ENCODE measurements at regions not wholly inside any gene's neighbourhood (a gene's known extent, or its start where the extent isn't known, plus 50 kb on each side); places are given as distances from the start of the nearest gene placed in this dataset.

GRCh38 chr1:29657816-29658215, 421.5 kb downstream of the PTPRU start:
- DNase-seq, result no peak

DNA sequence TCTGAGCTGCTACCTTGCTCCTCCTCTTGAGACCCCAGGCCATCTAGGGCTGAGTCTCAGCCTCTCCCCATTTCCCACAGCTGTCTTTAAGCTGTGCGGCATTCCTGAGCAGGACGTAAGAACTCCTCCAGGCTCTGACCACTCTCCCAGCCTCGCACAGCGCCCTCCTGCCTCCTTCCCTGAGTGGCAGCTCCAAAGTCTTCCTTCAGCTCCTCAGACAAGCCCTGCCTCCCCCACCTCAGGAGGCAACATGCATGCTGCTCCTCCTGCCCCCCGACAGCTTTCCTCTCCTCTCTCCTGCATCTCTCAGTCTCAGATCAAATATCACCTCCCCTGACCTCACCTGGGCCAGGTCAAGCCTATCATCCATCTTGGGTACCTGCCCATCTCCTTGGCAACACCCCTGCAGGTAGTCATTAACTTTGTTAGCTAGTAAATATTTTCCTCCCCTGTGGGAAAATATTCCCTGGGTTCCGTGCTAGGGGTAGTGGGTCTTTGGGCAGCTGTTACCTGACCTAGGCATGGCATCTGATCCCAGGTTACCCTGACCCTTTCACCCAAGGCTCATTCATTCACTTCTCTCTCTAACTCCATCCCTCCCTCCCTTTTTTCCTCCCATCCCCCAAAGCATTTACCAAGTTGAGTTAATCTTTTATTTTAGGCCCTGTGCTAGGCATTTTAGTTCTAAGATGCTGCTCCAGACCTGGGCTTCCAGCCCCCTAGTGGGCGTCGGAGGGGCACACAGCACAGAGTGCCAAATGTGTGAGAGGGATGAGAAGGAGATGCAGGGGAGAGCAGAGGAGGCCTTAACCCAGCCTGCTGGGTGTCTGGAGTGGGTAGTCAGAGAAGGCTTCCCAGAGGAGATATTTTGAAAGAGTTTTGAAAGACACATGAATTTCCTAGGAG, 419.9 kb downstream of the PTPRU start:
- no peak for DNase-seq

GRCh38 chr1:29655145-29655544, 418.8 kb downstream of the PTPRU start:
- no peak for DNase-seq

DNA sequence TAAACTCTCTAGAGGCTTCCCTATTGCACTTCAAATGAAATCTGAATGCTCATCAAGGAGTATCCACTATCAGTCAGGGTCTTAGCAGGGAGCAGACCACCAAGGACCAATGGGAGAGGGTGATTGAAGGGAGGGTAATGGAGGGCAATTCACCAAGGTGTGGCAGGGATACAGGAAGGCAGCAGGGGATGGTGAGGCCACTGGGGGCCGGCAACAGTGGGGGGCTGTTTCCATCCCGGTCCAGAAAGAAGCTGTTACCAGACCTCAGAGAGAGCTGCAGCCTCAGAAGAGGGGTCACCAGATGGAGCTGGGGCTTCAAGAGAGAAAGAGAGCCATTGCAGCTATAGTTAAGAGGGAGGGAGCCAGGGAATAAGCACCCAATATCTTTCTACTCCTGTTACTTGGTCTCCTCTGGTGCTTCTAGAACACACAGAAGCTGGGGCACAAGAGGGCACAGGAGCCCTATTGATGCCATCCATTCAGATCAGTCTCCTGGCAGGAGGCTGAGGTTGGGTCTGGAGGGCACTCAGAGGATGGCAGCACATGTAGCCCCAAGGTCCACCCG, 417.6 kb downstream of the PTPRU start:
- DNase-seq, result no peak

DNA sequence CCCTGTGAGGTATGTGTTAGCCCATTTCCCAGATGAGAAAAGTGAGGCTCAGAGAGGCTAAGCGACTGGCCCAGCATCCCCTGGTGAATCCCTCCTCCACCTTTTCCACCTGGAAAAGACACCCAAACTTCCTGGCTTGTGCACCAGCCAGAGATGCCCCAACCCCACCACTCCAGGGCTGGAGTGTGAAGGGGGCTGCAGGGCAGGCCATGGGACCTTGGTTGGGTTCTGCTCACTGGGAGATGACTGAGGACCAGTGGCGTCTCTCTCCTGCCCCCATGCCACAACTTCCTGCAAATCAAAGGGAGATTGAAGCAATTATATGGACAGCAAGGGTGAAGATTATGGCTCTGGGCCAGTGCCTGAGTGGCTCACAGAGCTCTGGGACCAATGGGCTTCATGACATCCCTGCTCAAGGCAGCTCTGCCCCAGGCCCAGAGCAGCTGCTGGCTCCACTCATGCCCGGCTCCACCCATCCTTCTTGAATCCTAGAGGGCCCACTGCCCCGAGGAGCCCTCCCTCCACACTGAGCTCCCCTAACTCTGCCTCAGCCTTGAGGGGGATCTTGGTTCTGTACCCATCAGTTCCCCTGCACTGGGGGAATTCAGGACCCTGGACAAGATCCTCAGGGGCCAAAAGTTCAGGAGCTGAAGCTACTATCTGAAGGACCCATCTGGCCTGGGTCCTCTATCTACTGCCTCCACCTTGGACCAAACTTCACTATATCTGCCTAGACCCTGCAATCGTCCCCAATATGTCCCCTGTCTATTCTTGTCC, 416.9 kb downstream of the PTPRU start:
- no peak for DNase-seq

GRCh38 chr1:29651684-29652665, 415.7 kb downstream of the PTPRU start:
- DNase-seq, result no peak

- DNase-seq, result no peak
Measured at GRCh38 chr1:29651246-29651645, 414.9 kb downstream of the PTPRU start.

- DNase-seq, result no peak
Measured at GRCh38 chr1:29650476-29650875, 414.2 kb downstream of the PTPRU start.

GRCh38 chr1:29650041-29650400, 413.7 kb downstream of the PTPRU start:
- DNase-seq, result no peak

DNA sequence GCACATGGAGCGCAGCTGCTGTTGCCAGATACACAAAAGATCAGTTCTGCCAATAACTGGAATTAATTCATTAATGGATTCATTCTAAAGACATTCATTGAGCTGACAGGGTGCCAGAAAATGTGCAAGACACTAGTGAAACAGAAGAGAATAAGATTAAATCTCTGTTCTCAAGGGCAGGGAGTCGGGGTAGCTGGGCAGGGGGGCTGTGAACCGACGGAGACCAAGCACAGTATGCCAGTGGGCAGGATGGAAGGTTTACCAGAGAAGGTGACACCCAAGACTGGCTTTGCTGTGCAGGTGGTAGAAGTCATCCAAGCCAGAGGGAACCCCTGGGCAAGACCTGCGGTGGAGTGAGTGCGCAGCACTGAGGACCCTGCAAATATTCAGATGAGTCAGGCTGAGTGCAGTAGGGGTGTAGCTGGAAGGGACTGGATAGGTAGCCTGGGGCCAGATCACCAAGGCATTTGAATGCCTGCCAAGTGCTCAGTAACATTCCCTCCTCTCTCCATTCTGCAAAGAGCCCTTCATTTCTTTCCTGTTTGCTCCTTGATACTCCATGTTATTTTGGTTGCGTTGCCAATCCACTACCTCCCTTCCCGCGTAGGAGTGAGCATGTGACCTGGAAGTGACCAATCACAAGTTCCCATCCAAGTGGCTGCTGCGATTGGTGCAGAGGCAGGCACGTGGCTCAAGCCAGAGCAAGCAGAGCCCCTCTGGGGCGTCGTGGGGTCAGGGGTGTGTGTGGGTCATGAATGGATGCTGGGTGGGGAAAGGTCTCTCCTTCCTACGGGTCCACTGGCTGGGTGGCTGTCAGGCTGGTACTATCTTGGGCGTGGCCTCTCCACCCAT, 413.1 kb downstream of the PTPRU start:
- no peak for DNase-seq

- no peak for DNase-seq
Measured at GRCh38 chr1:29648798-29649188, 412.5 kb downstream of the PTPRU start.

- no peak for DNase-seq
Measured at GRCh38 chr1:29648026-29648425, 411.7 kb downstream of the PTPRU start.

- DNase-seq, result no peak
Measured at GRCh38 chr1:29647581-29647980, 411.3 kb downstream of the PTPRU start.

DNA sequence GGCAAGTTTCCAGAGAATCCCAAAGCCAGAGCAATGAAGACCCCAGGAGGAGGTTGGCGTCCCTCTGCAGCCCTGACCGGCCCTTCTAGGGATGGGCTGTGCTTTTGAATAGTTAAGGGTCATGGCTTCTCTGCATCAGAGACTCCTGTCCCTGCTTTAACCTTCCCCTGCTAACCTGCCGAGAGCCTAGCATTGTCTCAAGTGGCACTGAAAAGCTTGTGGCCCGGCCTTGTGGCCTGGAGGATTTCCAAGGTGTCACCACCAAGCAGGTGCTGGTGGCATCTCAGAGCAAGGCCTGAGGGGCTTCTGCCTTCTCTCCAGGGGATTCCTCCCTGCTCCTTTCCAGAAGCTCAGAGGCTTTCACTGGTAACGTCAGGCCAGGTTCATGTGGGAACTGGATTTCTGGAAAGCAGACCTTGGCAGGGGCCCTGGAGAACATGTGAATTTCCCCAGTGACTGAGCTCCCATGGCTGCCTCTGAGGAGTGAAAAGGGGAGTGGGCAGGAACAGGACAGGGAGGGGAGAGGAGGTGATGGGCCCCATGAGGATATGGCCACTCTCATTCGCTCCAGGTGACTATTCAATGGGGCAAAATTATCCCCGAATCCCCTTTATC, 409.9 kb downstream of the PTPRU start:
- DNase-seq, result no peak

DNA sequence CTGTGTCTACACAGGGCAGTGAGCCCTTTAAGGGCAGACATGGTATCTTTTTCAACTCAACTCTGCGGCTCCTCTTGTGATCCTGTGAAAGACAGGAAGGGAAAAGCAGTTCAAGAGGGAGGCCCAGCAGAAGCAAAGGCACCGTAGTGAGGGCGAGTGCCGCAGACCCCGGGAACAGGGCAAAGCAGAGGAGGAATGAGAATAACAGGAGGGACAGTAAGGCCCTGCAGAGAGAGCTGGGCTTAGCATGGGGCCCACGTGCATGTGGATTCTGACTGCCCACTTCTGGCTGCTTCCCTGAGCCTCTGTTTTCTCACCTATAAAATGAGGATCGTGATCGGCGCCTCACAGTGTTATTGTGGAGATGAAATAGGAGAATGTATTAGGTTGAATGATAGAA, 409.3 kb downstream of the PTPRU start:
- DNase-seq, result no peak

DNA sequence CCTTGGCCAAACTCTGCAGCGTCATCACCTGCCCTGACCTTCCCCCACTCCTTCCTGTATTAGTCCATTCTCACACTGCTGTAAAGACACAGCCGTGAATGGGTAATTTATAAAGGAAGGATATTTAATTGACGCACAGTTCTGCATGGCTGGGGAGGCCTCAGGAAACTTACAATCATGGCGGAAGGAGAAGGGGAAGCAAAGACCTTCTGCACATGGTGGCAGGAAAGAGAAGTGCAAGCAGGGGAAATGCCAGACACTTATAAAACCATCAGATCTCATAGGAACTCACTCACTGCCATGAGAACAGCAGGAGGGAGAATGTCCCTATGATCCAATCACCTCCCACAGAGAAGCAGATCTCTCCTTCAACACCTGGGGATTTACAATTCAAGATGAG, 408.5 kb downstream of the PTPRU start:
- no peak for DNase-seq

GRCh38 chr1:29643838-29644440, 407.6 kb downstream of the PTPRU start:
- no peak for DNase-seq

DNA sequence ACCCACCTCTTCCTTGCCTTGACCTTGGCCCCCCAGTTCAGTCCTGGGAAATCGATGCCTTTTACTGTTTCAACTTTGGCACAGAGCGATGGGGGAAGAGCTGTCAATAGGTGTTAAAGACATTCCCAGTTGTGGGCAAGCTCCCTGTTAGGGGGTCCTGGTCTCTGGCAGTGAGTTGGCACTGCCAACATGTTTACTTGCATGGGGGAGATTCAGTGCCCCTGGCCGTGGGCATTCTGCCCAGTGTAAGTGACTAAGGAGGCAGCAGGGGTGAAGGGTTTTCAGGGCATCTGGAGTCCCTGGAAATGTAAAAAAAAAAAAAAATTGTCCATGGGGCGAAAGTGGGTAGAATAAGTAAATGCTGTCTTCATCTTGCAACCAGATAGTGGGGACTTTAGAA, 407.0 kb downstream of the PTPRU start:
- DNase-seq, result no peak

GRCh38 chr1:29642519-29642918, 406.2 kb downstream of the PTPRU start:
- DNase-seq, result no peak

DNA sequence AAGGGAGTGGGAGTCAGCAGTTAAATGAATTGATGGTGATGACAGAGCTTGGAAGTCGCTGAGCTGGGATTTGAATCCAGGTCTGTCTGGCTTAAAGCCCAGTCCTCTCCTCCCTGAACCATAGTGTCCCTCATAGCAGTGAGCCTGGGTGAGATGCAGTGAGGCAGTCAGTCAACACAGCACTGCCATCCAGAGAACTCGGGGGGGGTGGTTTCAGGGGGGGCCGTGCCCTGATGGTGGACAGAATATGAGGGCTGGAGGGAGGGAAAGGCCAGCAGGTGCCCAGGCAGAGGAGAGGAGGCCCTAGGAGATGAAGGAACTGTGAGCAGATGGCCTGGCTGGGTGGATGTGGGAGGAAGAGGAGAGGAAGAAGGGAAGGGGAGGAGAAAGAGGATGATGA, 405.6 kb downstream of the PTPRU start:
- DNase-seq, result no peak

GRCh38 chr1:29640428-29640785, 404.1 kb downstream of the PTPRU start:
- no peak for DNase-seq

All from NCI-H1092 (cell line).